Astrocyte (in vitro differentiated cells and primary cell): ENCODE measurements at regions not wholly inside any gene's neighbourhood (a gene's known extent, or its start where the extent isn't known, plus 50 kb on each side); places are given as distances from the start of the nearest gene placed in this dataset.

Experiments
- DNase-seq: peaks from one replicate; pipeline ENCODE4 v3.0.0-alpha.2; 2010; ENCODE audit warnings: low read depth
- FAIRE-seq: peaks from 2 replicates; lab custom pipeline; 2011; peaks lifted over from hg19 to GRCh38; lab: Jason Lieb, UNC
- H2AFZ ChIP-seq: 2 replicates; pipeline ENCODE4 v1.6.0; 2012; ENCODE audit warnings: low read depth, low read length, inconsistent platforms
- H3K27ac ChIP-seq: 2 replicates; pipeline ENCODE4 v1.5.1; 2011; ENCODE audit warnings: low read depth, low read length, inconsistent platforms
- H3K27me3 ChIP-seq: 2 replicates; pipeline ENCODE4 v1.6.0; 2011; ENCODE audit warnings: low read length, inconsistent platforms; ENCODE audit not compliant: insufficient read depth
- H3K36me3 ChIP-seq: 2 replicates; pipeline ENCODE4 v1.5.1; 2011; ENCODE audit warnings: low read length, inconsistent platforms; ENCODE audit not compliant: insufficient read depth
- H3K4me1 ChIP-seq: 2 replicates; pipeline ENCODE4 v1.5.1; 2011; ENCODE audit warnings: low read length, inconsistent platforms; ENCODE audit not compliant: insufficient read depth
- H3K4me2 ChIP-seq: 2 replicates; pipeline ENCODE4 v1.6.0; 2012; ENCODE audit warnings: low read length, inconsistent platforms
- H3K4me3 ChIP-seq: 2 replicates; pipeline ENCODE4 v1.5.1; 2011; ENCODE audit warnings: low read depth, mild to moderate bottlenecking, low read length, inconsistent platforms; ENCODE audit not compliant: insufficient read depth
- H3K79me2 ChIP-seq: 2 replicates; pipeline ENCODE4 v1.6.0; 2012; ENCODE audit warnings: mild to moderate bottlenecking, low read length, inconsistent platforms; ENCODE audit not compliant: insufficient read depth
- H3K9ac ChIP-seq: 2 replicates; pipeline ENCODE4 v1.6.0; 2012; ENCODE audit warnings: mild to moderate bottlenecking, low read length, inconsistent platforms
- H3K9me3 ChIP-seq: 2 replicates; pipeline ENCODE4 v1.5.1; 2012; ENCODE audit warnings: low read depth, mild to moderate bottlenecking, low read length, inconsistent platforms; ENCODE audit not compliant: insufficient read depth
- H4K20me1 ChIP-seq: 2 replicates; pipeline ENCODE4 v1.6.0; 2012; ENCODE audit warnings: low read length, inconsistent platforms; ENCODE audit not compliant: insufficient read depth
- H3K27ac Mint-ChIP-seq: one replicate; pipeline ENCODE4 v1.8.0; 2021; ENCODE audit warnings: mild to moderate bottlenecking, mixed read lengths; ENCODE audit not compliant: unreplicated experiment
- H3K27me3 Mint-ChIP-seq: one replicate; pipeline ENCODE4 v1.8.0; 2021; ENCODE audit warnings: low read depth, mixed read lengths; ENCODE audit not compliant: unreplicated experiment
- H3K36me3 Mint-ChIP-seq: one replicate; pipeline ENCODE4 v1.8.0; 2021; ENCODE audit warnings: low read depth, mixed read lengths; ENCODE audit not compliant: unreplicated experiment
- H3K4me1 Mint-ChIP-seq: one replicate; pipeline ENCODE4 v1.8.0; 2021; ENCODE audit warnings: low read depth, mixed read lengths; ENCODE audit not compliant: unreplicated experiment
- H3K4me3 Mint-ChIP-seq: one replicate; pipeline ENCODE4 v1.8.0; 2021; ENCODE audit warnings: mild to moderate bottlenecking, moderate library complexity, mixed read lengths; ENCODE audit not compliant: unreplicated experiment
- H3K9me3 Mint-ChIP-seq: one replicate; pipeline ENCODE4 v1.8.0; 2021; ENCODE audit warnings: mild to moderate bottlenecking, mixed read lengths; ENCODE audit not compliant: unreplicated experiment
- CTCF ChIP-seq: IDR thresholded peaks from 2 replicates; pipeline ENCODE4 v1.5.1; 2011; ENCODE audit warnings: low read depth, mild to moderate bottlenecking, inconsistent platforms, low read length, moderate library complexity; ENCODE audit not compliant: insufficient read depth
- EZH2 ChIP-seq: IDR thresholded peaks from 2 replicates; pipeline ENCODE4 v1.6.1; 2012; ENCODE audit warnings: mild to moderate bottlenecking, low read length, inconsistent platforms; ENCODE audit not compliant: insufficient read depth

- Mint-ChIP-seq H3K4me3 (no peak overlapping the region), H3K4me1 (no peaks in the 10 kb centered on the region), H3K27me3 (peaks cover 8% of the 10 kb centered on the region), H3K27ac (no peak overlapping the region), H3K9me3 (peaks cover 7% of the 10 kb centered on the region), H3K36me3 (no peaks in the 10 kb centered on the region)
- no peak overlapping the region for H3K4me2 ChIP-seq
- H4K20me1 ChIP-seq = no peaks in the 10 kb centered on the region
- no peak overlapping the region for H3K27ac ChIP-seq
- no peak overlapping the region for H3K4me3 ChIP-seq
- no peak overlapping the region for H3K9ac ChIP-seq
- H3K36me3 ChIP-seq = no peaks in the 10 kb centered on the region
- TF ChIP-seq CTCF (no peak), EZH2 (no peak)
- H3K79me2 ChIP-seq = no peaks in the 10 kb centered on the region
- no peaks in the 10 kb centered on the region for H3K9me3 ChIP-seq
- DNase-seq (no peak), FAIRE-seq (no peak)
- H3K27me3 ChIP-seq = no peaks in the 10 kb centered on the region
- no peaks in the 10 kb centered on the region for H3K4me1 ChIP-seq
- no peak overlapping the region for H2AFZ ChIP-seq
Observed at GRCh38 chr16:17544304-17544703, 73.5 kb upstream of the XYLT1 start.

- no peaks in the 10 kb centered on the region for H3K4me1 Mint-ChIP-seq
- no peak overlapping the region for H3K27ac Mint-ChIP-seq
- no peak overlapping the region for H3K4me3 ChIP-seq
- no peak overlapping the region for H3K4me3 Mint-ChIP-seq
- no peak overlapping the region for H3K4me2 ChIP-seq
- no peak overlapping the region for H3K9ac ChIP-seq
- no peaks in the 10 kb centered on the region for H3K27me3 ChIP-seq
- H3K36me3 ChIP-seq = no peaks in the 10 kb centered on the region
- no peaks in the 10 kb centered on the region for H3K9me3 ChIP-seq
- no peaks in the 10 kb centered on the region for H4K20me1 ChIP-seq
- H3K27ac ChIP-seq = no peak overlapping the region
- DNase-seq = no peak
- H2AFZ ChIP-seq = no peak overlapping the region
- peaks cover 7% of the 10 kb centered on the region for H3K9me3 Mint-ChIP-seq
- H3K27me3 Mint-ChIP-seq = peaks cover 4% of the 10 kb centered on the region
- TF ChIP-seq EZH2 (no peak), CTCF (no peak)
- no peaks in the 10 kb centered on the region for H3K36me3 Mint-ChIP-seq
- H3K79me2 ChIP-seq = no peaks in the 10 kb centered on the region
- H3K4me1 ChIP-seq = no peaks in the 10 kb centered on the region
- FAIRE-seq = no peak
Observed at GRCh38 chr16:17543073-17543472, 72.3 kb upstream of the XYLT1 start.

GRCh38 chr16:17541324-17541723, 70.6 kb upstream of the XYLT1 start:
- Histone ChIP-seq H3K27me3 (no peaks in the 10 kb centered on the region), H4K20me1 (no peaks in the 10 kb centered on the region), H3K4me1 (no peaks in the 10 kb centered on the region), H3K9ac (no peak overlapping the region), H3K36me3 (no peaks in the 10 kb centered on the region), H2AFZ (no peak overlapping the region), H3K4me2 (no peak overlapping the region), H3K4me3 (no peak overlapping the region), H3K27ac (no peak overlapping the region), H3K9me3 (no peaks in the 10 kb centered on the region), H3K79me2 (no peaks in the 10 kb centered on the region)
- DNase-seq = no peak
- Mint-ChIP-seq H3K36me3 (no peaks in the 10 kb centered on the region), H3K27me3 (peaks cover 4% of the 10 kb centered on the region), H3K9me3 (peaks cover 5% of the 10 kb centered on the region), H3K4me3 (no peak overlapping the region), H3K4me1 (no peaks in the 10 kb centered on the region), H3K27ac (no peak overlapping the region)
- no peak for TF ChIP-seq CTCF
- no peak for TF ChIP-seq EZH2
- FAIRE-seq = no peak
